Suppressor macrophage treated with lipopolysaccharide for 1 hour (primary cell): ENCODE measurements at regions not wholly inside any gene's neighbourhood (a gene's known extent, or its start where the extent isn't known, plus 50 kb on each side); places are given as distances from the start of the nearest gene placed in this dataset.

Experiments used
- DNase-seq, 3 donors: peaks; one replicate each; pipeline ENCODE4 v3.0.0-alpha.2; 2020 to 2022

GRCh38 chr14:101196795-101197590 is 293.5 kb upstream of the RTL1 start:
- DNase-seq, result no peak

- DNase-seq, result no peak
These were observed 294.3 kb upstream of the RTL1 start for GRCh38 chr14:101197595-101198397.

GRCh38 chr14:101198398-101199027 is 295.0 kb upstream of the RTL1 start:
- no peak for DNase-seq

- DNase-seq, result no peak
These were observed 295.7 kb upstream of the RTL1 start for GRCh38 chr14:101199028-101199770.

GRCh38 chr14:101200008-101200649 is 296.6 kb upstream of the RTL1 start:
- no peak for DNase-seq

- no peak for DNase-seq
These were observed 297.4 kb upstream of the RTL1 start for GRCh38 chr14:101200650-101201516.

GRCh38 chr14:101201535-101202151 is 298.1 kb upstream of the RTL1 start:
- no peak for DNase-seq

- no peak for DNase-seq
These were observed 299.3 kb upstream of the RTL1 start for GRCh38 chr14:101202627-101203404.

GRCh38 chr14:101206556-101206955 is 303.0 kb upstream of the RTL1 start:
- no peak for DNase-seq

GRCh38 chr14:101207041-101207440 is 303.5 kb upstream of the RTL1 start:
- DNase-seq, result no peak

- DNase-seq, result no peak
These were observed 304.4 kb upstream of the RTL1 start for GRCh38 chr14:101207897-101208296.

GRCh38 chr14:101209594-101209993 is 306.1 kb upstream of the RTL1 start:
- DNase-seq, result no peak

GRCh38 chr14:101215266-101215665 is 311.7 kb upstream of the RTL1 start:
- DNase-seq, result no peak

- no peak for DNase-seq
These were observed 312.4 kb upstream of the RTL1 start for GRCh38 chr14:101215927-101216326.

GRCh38 chr14:101216366-101217079 is 313.0 kb upstream of the RTL1 start:
- no peak for DNase-seq

GRCh38 chr14:101217080-101217463 is 313.6 kb upstream of the RTL1 start:
- DNase-seq, result no peak

- DNase-seq, result no peak
These were observed 314.3 kb upstream of the RTL1 start for GRCh38 chr14:101217616-101218371.

- no peak for DNase-seq
These were observed 316.6 kb upstream of the RTL1 start for GRCh38 chr14:101219896-101220703.
